HepG2 (cell line): ENCODE measurements at regions not wholly inside any gene's neighbourhood (a gene's known extent, or its start where the extent isn't known, plus 50 kb on each side); places are given as distances from the start of the nearest gene placed in this dataset.

Experiments used
- ARID5B ChIP-seq: IDR thresholded peaks from 2 replicates; pipeline ENCODE4 v1.4.0; 2020; ENCODE audit warnings: mild to moderate bottlenecking, missing genetic modification reagents
- BHLHE40 ChIP-seq: IDR thresholded peaks from 2 replicates; pipeline ENCODE4 v1.6.1; 2011; ENCODE audit warnings: low read length, improper control_type of control experiment
- EHMT2 ChIP-seq: fragments of 200-600 bp; sonication (generic); IDR thresholded peaks from 2 replicates; pipeline ENCODE4 v1.7.0; 2017; ENCODE audit warnings: antibody characterized with exemption, low read depth, low read length, borderline replicate concordance
- FOSL1 ChIP-seq: sonication (generic); formaldehyde crosslinking; IDR thresholded peaks from 2 replicates; pipeline ENCODE4 v1.9.0; 2021; ENCODE audit warnings: missing genetic modification reagents, borderline replicate concordance
- GLI4 ChIP-seq: sonication (generic); formaldehyde crosslinking; IDR thresholded peaks from 2 replicates; pipeline ENCODE4 v1.5.1; 2020; ENCODE audit warnings: missing genetic modification reagents, mild to moderate bottlenecking, moderate library complexity, borderline replicate concordance
- MAZ ChIP-seq, 2 experiments: sonication (generic) in 1 of 2; formaldehyde crosslinking in 1 of 2; IDR thresholded peaks; 2 replicates each; pipeline versions ENCODE4 v1.5.0 to v1.6.1; 2012 to 2020; ENCODE audit warnings: low read depth in 2 of 2, mild to moderate bottlenecking in 2 of 2, borderline replicate concordance in 1 of 2, improper control_type of control experiment in 1 of 2, low read length in 1 of 2, missing genetic modification reagents in 1 of 2, moderate library complexity in 1 of 2
- MYNN ChIP-seq: sonication (generic); formaldehyde crosslinking; IDR thresholded peaks from 2 replicates; pipeline ENCODE4 v1.4.0; 2020; ENCODE audit warnings: mild to moderate bottlenecking, low read depth, missing genetic modification reagents
- TF ChIP-seq, protein P1 (sequence below): sonication (generic); formaldehyde crosslinking; IDR thresholded peaks from 2 replicates; pipeline ENCODE4 v1.4.0; 2020; ENCODE audit warnings: missing genetic modification reagents, mild to moderate bottlenecking, borderline replicate concordance
- TF ChIP-seq, protein P2 (sequence below): sonication (generic); formaldehyde crosslinking; IDR thresholded peaks from 2 replicates; pipeline ENCODE4 v1.4.0; 2020; ENCODE audit warnings: missing genetic modification reagents, borderline replicate concordance
- TF ChIP-seq, protein P3 (sequence below): sonication (generic); formaldehyde crosslinking; IDR thresholded peaks from 2 replicates; pipeline ENCODE4 v1.4.0; 2020; ENCODE audit warnings: missing genetic modification reagents

GRCh38 chr4:100823066-100823992 is 305.5 kb upstream of the EMCN start (continued):
- TF ChIP-seq MAZ (IDR thresholded peaks at IDR 0.05; ENCODE audit: borderline replicate concordance, low read depth, low read length) (no peak), MAZ (CRISPR knock-in tag; IDR thresholded peaks at IDR 0.05; ENCODE audit: low read depth) (no peak), ARID5B (CRISPR knock-in tag) (peak; percentile 88), BHLHE40 (peak; percentile 26; the same call in 1 of the 2 replicates), MYNN (CRISPR knock-in tag) (no peak), EHMT2 (no peak), FOSL1 (CRISPR knock-in tag) (peak; percentile 70; the same call in 1 of the 2 replicates), GLI4 (CRISPR knock-in tag) (no peak)
- TF ChIP-seq, protein P1, sequence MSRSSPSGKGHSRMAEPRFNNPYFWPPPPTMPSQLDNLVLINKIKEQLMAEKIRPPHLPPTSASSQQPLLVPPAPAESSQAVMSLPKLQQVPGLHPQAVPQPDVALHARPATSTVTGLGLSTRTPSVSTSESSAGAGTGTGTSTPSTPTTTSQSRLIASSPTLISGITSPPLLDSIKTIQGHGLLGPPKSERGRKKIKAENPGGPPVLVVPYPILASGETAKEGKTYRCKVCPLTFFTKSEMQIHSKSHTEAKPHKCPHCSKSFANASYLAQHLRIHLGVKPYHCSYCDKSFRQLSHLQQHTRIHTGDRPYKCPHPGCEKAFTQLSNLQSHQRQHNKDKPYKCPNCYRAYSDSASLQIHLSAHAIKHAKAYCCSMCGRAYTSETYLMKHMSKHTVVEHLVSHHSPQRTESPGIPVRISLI (CRISPR knock-in tag) = no peak
- TF ChIP-seq, protein P2, sequence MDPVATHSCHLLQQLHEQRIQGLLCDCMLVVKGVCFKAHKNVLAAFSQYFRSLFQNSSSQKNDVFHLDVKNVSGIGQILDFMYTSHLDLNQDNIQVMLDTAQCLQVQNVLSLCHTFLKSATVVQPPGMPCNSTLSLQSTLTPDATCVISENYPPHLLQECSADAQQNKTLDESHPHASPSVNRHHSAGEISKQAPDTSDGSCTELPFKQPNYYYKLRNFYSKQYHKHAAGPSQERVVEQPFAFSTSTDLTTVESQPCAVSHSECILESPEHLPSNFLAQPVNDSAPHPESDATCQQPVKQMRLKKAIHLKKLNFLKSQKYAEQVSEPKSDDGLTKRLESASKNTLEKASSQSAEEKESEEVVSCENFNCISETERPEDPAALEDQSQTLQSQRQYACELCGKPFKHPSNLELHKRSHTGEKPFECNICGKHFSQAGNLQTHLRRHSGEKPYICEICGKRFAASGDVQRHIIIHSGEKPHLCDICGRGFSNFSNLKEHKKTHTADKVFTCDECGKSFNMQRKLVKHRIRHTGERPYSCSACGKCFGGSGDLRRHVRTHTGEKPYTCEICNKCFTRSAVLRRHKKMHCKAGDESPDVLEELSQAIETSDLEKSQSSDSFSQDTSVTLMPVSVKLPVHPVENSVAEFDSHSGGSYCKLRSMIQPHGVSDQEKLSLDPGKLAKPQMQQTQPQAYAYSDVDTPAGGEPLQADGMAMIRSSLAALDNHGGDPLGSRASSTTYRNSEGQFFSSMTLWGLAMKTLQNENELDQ (CRISPR knock-in tag) = no peak
- TF ChIP-seq, protein P3, sequence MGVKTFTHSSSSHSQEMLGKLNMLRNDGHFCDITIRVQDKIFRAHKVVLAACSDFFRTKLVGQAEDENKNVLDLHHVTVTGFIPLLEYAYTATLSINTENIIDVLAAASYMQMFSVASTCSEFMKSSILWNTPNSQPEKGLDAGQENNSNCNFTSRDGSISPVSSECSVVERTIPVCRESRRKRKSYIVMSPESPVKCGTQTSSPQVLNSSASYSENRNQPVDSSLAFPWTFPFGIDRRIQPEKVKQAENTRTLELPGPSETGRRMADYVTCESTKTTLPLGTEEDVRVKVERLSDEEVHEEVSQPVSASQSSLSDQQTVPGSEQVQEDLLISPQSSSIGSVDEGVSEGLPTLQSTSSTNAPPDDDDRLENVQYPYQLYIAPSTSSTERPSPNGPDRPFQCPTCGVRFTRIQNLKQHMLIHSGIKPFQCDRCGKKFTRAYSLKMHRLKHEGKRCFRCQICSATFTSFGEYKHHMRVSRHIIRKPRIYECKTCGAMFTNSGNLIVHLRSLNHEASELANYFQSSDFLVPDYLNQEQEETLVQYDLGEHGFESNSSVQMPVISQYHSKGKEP (CRISPR knock-in tag) = no peak
